Kidney (tissue), 13 donors: ENCODE measurements at regions not wholly inside any gene's neighbourhood (a gene's known extent, or its start where the extent isn't known, plus 50 kb on each side); places are given as distances from the start of the nearest gene placed in this dataset.
A peak's percentile ranks its signal among the peaks of the same experiment; 100 is the strongest.

Source experiments
- DNase-seq, 5 donors: peaks; one replicate each; pipeline ENCODE4 v3.0.0-alpha.2; 2013 to 2020
- FAIRE-seq: peaks from 2 replicates; lab custom pipeline; 2012; peaks lifted over from hg19 to GRCh38; lab: Jason Lieb, UNC
- H3K27ac ChIP-seq, 2 donors: one replicate each; pipeline ENCODE4 v1.7.0; 2013; ENCODE audit warnings: low read depth in 2 of 2, low read length in 2 of 2, inconsistent platforms in 1 of 2
- H3K27me3 ChIP-seq: one replicate; pipeline ENCODE4 v1.7.1; 2013; ENCODE audit warnings: low read length, inconsistent platforms; ENCODE audit not compliant: control insufficient read depth, insufficient read depth
- H3K36me3 ChIP-seq, 3 donors: one replicate each; pipeline versions ENCODE4 v1.7.0 to v1.7.1; 2013; ENCODE audit warnings: low read length in 3 of 3, control low read depth in 1 of 3, inconsistent platforms in 1 of 3; ENCODE audit not compliant: insufficient read depth in 3 of 3, control insufficient read depth in 2 of 3
- H3K4me1 ChIP-seq, 3 donors: one replicate each; pipeline versions ENCODE4 v1.7.0 to v1.7.1; 2013; ENCODE audit warnings: low read length in 3 of 3, inconsistent platforms in 1 of 3, low read depth in 1 of 3; ENCODE audit not compliant: control insufficient read depth in 2 of 3, insufficient read depth in 2 of 3
- H3K4me3 ChIP-seq, 3 donors: one replicate each; pipeline versions ENCODE4 v1.7.0 to v1.8.1; 2013; ENCODE audit warnings: low read length in 3 of 3, control low read depth in 1 of 3, inconsistent platforms in 1 of 3
- H3K9ac ChIP-seq, 3 donors: one replicate each; pipeline versions ENCODE4 v1.7.0 to v1.7.1; 2013; ENCODE audit warnings: low read length in 3 of 3, control low read depth in 1 of 3, inconsistent platforms in 1 of 3
- H3K9me3 ChIP-seq, 3 donors: one replicate each; pipeline versions ENCODE4 v1.7.0 to v1.7.1; 2013; ENCODE audit warnings: low read length in 3 of 3, control low read depth in 1 of 3, inconsistent platforms in 1 of 3; ENCODE audit not compliant: control insufficient read depth in 2 of 3, insufficient read depth in 1 of 3
- CTCF ChIP-seq: IDR thresholded peaks from 3 replicates; pipeline ENCODE4 v1.5.1; 2012; ENCODE audit warnings: mild to moderate bottlenecking, moderate library complexity, borderline replicate concordance; ENCODE audit not compliant: insufficient read depth; ENCODE audit errors: extremely low read depth
- intact Hi-C: fragments of 100-400 bp; cut with DNase I; formaldehyde crosslinking; loops from one replicate; pipeline ENCODE4 v1.11.1; 2022
- donor health status: control.
- donor health status: control.
- donor health status: control.
- donor health status: control.
- donor health status: control.
- donor health status: DM: yes; HTN: yes; CAD: no.
- donor health status: Normal renal cell carcinoma (clear cell type).

DNA sequence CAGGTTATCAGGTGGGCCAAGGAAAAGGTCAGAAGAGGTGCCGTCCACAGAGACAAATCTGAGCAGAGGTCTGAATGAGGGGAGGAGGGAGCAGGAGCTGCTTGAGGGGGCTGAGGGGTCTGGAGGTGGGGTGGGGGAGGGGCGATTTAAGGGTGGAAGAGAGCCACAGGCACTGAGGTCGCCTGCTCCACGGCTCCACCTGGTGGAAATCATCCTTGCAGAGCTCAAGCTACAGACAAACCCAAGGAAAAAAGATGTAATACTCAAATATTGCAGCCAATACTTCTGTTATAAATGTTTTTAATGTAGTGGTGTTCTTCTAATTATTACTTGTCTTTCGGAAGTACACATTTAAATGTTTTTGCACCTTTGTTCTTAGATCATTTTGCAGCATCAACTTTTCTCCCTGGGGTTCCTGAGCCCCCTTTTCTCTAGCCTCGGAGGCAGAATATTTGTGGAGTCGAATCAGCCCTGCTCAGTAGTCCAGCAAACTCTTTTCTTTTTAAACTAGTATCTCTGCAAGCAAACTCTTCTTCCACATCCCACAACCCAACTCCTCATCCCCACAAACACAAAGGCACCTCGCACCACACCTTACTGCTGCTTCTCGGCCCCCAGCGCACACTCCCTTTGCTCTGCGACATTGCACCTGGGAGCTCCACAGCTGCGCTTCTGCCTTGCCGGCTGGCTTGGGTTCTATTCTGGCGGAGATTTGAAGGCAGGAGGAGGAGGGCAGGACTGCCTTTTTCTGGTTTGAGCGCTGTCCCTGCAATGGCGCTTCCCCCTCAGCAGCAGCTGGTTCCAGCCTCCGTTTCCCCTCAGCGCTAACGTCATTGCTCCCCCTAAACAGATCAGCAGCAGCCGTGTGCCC, 51.0 kb upstream of the TFAP2A start:
- no peaks in the 10 kb centered on the region for H3K9me3 ChIP-seq
- no peaks in the 10 kb centered on the region for H3K4me1 ChIP-seq
- no peaks in the 10 kb centered on the region for H3K36me3 ChIP-seq
- DNase-seq (peak in 4 of 5 donors; percentile 55 to 72 (median 66)), FAIRE-seq (no peak)
- no peak overlapping the region for H3K4me3 ChIP-seq
- intact Hi-C loops, result no loop called here
- TF ChIP-seq CTCF, result peak; percentile 30
- no peaks in the 10 kb centered on the region for H3K27me3 ChIP-seq
- no peak overlapping the region for H3K27ac ChIP-seq
- H3K9ac ChIP-seq, result no peak overlapping the region
